HG03039 (cell line): ENCODE measurements at regions not wholly inside any gene's neighbourhood (a gene's known extent, or its start where the extent isn't known, plus 50 kb on each side); places are given as distances from the start of the nearest gene placed in this dataset.
"Not testable (repeated sequence)": the region's sequence is repeated elsewhere in the genome, so short reads cannot be mapped to it uniquely, and the experiment has no call there.

ENCODE experiments used
- ATAC-seq: cut with Tn5 transposase; IDR thresholded peaks from one replicate; pipeline ENCODE4 v1.9.1; 2021; ENCODE audit warnings: mild to moderate bottlenecking, moderate library complexity; ENCODE audit not compliant: unreplicated experiment

DNA sequence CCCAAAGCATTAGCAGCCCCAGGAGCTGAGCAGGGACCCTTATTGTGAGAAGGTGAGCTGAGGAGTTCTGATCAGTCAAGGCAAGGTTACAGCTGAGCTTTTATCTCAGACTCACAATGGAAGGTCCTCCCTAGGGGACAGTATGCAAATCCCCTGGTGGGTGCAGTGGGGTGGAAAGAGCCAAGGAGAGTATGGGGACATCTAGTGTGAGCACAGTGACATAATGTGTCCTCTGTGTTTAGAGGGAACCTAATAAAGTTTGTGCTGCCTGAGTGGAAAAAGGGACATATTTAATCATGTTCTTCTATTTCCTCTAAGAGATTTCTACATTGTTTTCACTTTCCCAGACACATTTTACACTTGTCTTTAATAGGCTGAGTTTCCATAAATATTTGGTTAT is 438.0 kb downstream of the RPIA start:
- ATAC-seq: not testable (repeated sequence)

DNA sequence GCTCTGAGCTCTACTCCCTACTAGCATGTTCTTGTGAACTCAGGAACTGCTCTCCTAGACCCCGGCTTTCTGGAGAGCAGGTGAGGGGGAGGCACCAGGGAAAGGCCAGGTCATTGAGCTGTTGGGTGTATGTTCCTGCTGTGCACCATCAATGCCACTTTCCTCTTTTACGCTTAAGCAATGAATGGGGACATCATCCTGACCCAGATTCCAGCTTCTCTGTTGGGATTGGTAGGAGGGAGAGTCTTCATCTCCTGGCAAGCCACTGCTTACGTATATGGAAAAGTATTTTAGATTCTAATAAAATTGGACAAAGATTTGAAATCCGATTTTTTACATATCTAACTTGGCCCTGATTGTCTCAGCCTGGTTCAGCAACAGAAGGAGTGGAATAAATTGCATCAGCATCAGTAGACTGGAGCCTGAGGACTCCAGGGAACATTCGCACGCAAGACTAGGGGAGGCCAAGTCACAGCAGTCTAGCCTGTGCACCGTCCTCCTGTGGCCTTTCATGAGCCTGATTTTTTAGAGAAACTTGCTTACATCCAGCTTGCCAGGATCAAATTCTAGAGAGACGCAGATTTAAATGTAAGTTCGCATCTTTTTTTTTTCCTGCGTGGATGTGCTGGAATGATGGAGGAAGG is 439.3 kb downstream of the RPIA start:
- not testable (repeated sequence) for ATAC-seq

DNA sequence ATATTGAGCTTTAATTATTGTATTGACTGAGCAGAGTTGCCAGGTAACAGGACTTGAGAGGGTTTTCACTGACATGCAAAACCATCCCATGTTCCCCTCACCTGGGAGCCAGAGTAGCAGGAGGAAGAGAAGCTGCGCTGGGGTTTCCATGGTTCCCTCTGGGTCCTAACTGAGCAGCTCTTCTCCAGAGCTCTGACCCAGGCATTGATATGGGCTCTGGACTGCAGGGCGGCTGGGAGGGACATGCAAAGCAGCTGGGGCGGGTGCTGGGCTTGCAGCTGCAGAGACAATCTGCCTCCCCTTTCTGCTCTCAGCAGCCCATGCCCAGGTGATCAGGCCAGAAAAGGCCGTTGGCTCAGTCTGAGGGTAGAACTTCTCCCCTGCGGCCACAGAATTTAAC is 451.5 kb downstream of the RPIA start:
- ATAC-seq: not testable (repeated sequence)

DNA sequence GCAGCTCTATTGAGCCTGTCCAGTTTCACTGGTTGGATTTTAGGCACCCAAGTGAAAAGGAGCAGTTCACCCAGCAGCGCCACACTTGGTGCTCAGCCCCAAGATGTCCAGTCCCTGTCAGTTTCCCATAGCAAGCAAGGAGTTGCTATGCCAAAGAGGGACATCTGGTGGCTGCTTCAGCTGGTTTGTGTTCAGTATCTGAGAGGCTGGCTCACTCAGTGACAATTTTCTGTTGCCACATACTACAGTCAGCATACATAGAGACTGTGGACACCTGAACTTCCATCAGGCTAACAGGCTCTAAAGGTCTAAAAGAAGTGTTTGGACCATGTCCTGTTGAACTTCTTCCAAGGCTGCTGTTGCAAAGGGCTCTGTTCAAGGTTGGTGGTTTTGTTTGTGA is 453.9 kb downstream of the RPIA start:
- ATAC-seq: not testable (repeated sequence)

DNA sequence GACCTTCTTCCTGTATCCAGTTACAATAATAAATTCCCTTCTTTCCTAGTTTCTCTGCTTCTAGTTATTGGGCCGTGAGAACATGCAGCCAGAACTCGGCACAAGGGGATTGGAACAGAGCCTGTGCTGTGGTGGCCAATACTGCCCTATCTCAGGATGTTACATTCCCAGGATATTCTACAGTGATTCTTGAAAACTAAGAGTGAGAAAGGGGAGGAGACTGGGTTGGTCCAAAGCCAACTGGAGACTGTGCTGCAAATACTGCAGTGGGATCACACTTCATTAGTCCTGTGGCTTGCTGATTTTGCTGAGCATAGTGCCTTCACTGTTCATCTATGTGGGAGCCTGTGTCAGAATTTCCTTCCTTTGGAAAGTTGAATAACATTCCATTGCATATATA is 456.8 kb downstream of the RPIA start:
- not testable (repeated sequence) for ATAC-seq

DNA sequence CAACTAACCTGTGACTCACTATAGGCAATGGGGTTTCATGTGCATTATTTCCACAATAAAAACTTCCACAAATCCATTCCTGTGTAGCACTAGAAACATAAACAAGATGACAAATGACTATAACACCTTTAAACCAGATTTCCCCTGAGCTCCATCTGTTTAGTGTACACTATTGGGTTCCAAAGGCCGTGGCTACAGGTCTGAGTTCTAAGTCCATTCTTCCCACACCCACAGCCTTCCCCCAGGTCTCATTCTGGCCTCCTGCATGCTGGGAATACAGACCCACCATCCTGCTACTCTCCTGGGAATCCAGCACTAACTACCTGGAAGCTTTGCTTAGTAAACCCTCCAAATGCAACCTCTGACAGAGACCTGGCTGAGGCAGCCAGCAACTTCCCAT is 460.2 kb downstream of the RPIA start:
- ATAC-seq: not testable (repeated sequence)

DNA sequence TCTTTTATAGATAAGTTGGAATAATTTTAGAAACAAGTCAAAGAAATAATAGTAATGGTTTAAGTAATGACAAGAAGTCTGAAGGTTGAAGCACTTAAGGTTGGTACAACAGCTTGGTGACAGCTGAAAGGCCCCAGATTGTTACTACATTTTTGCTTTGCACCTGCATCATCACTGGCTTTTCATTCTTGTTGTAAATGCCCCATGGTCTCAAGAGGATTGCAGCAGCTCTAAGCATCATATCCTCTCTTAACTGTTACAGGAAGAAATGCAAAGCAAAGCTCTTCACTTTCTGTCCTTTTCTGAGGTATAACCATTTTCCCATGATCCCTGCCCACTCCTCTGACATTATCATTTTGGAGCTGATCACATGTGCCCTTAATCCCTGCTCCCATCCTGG is 461.0 kb downstream of the RPIA start:
- ATAC-seq: not testable (repeated sequence)

DNA sequence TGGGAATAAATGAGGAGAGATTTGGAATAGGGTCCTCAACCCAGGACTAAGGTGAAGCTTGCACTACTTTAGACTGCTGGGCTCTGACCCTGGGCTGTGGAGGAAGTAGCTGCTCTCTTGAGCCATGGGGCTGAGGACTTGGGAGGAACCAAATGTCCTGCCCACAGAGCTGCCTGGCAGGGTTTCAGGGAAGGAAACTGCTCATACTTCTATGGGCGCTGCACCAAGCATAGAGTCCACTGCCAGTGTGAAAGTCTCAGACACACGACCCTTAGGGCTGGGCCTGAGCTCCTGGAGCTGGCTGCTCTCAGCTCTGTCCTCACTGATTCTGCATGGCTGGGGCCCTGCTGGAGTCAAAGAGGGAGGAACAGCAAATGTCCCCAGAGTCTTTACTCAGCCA is 461.7 kb downstream of the RPIA start:
- not testable (repeated sequence) for ATAC-seq

DNA sequence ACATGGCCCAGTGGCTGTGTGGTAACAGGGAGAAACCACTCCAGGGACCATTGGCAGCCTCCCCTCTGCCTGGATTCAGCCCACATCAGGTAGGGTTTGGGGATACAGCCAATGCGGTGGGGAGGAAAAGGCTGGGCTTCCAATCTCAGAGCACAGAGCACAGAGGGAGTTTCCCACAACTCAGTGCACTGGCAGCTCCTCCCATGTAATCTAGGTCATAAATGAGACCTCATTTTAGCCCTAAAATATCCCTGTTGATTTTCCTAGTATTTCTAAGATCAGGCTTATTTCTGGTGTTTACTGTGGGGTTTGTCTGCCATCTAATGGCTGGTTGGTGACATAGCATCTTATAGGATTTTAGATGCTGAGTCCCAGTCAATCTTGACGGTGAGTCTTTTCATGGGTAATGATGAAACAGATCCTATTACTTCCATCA is 462.8 kb downstream of the RPIA start:
- ATAC-seq: not testable (repeated sequence)

DNA sequence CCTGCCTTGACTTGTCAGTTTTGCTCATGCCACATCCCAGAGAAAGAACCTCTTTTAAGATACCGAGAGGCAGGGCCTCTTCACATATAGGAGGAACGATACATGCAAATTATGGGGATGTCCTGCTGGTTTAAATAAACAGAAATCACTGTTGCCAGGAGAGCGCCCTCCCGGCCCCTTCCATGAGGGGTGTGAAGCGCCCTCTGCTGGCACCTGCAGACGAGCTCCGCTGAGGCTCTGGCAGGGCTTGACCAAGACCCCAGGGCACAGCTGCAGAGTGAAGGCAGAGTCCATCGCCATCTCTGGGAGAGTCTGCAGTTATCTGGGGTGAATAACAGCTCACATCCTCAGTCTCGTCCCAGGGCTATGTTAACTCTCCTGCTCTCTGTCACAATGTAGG is 468.8 kb downstream of the RPIA start:
- ATAC-seq: not testable (repeated sequence)

DNA sequence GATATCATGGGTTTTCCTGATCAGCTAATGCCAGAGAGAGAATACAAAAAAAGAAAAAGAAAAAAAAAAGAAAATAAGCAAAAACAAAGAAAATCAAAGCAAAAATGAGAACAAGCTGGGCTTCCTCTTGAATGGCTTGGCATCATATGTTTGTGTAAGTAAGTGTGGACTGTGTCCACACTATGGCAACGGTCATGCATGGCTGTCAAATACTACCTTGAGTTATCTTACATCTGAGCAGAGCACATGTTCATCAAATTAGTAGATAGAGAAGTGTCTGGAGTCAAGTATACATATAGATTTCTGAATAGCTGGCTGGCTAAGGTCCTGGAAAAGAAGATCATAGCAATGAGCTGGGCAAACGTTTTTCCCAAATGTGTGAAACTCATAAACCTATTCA is 470.2 kb downstream of the RPIA start:
- not testable (repeated sequence) for ATAC-seq

DNA sequence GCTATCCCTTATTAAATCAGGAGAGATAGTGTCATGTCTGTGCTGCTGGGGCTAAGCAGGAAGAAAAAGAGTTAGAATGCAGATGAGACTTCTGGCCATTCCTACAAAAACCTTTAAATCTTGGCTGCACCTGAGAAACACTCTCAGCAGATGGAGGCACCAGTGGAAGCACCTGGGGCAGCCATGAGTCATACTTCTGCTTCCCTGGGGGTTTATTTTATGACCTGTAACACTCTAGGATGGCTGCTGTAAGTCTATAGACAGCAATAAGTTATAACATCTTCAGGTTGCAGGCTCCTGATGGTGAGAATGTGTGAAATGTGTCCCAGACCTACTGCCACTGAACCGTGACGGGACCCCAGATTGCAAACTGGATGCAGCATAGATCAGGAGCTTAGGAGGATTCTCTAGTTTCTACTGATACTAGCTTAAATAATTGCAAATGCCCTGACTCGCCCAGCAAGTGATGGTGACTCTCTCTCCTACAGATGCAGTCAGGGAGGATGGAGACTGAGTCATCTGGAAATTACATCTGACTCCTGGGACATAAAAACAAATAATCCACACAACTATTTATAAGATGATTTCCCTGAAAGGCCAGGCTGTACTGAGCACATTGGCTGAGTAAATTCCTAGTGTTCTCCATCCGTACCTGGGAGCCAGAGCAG is 479.2 kb downstream of the RPIA start:
- ATAC-seq: not testable (repeated sequence)

DNA sequence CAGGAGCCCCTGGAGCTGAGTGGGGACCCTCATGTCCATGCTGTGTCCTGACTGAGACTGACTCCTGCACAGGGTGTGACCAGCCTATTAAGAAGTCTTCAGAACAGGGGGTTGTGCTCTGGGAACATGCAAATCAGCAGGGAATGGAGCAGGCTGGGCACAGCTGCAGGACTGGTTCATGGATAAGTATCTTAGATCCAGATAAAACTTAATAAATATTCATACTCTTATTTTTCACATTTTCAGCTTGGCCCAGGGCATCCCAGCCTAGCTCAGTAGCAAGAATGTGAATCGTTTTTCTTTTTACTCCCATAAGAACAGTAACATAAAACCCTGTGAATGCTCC is 479.7 kb downstream of the RPIA start:
- ATAC-seq: not testable (repeated sequence)

DNA sequence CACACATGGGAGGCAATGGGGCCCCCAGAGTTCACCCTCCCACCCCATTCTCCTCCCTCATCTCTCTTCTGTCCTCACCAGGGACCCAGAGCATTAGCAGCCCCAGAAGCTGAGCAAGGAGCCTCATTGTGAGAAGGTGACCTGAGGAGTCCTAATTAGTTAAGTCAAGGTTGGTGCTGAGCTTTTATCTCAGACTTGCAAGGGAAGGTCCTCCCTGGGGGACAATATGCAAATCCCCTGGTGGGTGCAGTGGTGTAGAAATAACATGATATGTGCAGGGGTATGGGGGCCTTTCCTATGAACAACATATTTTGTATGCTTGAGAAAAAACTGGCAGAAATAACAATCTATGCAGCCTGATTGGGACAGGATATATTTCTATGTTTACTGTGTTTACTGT is 485.5 kb downstream of the RPIA start:
- not testable (repeated sequence) for ATAC-seq

DNA sequence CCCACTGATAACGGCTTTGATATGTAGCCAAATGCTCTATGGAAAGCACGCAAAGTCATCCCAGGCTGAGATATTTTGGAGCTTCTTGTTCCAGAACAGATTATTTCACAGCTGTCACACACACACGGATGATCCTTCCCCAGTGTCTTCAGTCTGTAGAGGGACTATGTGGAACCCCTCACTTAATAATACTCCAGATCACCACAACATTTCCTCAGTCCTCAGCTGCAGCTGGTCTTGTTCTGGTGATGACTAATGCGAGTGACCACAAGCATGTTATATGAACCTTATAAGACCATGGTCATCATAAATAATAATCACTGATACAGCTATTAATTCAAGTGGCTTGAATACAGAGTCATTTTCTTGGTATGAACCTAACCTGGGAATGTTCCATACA is 490.7 kb downstream of the RPIA start:
- ATAC-seq: not testable (repeated sequence)

DNA sequence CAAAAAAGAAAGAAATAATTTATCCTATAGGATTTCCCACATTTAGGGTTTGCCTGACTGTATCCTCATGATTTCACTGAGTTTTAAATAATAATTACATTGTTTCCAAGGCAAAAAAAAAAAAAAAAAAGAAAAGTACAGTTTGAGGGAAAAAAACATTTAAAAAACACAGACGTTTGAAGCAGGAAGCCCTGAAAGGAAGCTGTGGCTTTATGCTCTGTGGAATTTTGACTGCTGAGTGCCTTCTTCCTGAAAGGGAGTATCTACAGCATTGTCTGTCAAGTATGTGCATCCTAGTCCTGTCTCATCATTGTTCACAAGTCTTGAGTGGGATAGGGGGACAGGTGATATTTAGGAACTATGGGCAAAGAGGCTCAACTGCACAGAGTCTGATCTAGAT is 493.3 kb downstream of the RPIA start:
- ATAC-seq: not testable (repeated sequence)

DNA sequence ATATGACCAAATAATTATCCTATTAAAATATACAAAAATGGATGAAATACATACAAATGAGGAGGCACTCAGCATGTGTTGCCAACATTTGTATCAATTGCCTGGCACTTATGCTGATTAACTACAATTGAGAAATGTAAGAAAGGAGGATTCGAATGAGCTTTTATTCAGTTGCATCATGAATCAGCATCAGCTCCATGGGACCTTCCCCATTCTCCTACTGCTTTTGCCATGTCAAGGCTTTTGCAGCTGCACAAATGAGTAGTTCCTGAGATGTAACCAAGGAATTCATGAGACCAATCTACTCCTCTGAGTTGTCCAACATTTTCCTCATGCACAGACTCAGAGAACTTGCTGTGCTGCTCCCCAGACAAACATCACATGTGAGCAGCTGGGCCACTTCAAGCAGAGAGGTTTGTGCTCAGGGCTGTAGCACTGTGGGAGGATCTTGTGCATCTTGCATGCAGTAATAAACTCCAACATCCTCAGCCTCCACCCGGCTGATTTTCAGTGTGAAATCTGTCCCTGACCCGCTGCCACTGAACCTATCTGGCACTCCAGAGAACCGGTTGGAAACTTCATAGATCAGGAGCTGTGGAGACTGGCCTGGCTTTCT is 504.3 kb downstream of the RPIA start:
- not testable (repeated sequence) for ATAC-seq

DNA sequence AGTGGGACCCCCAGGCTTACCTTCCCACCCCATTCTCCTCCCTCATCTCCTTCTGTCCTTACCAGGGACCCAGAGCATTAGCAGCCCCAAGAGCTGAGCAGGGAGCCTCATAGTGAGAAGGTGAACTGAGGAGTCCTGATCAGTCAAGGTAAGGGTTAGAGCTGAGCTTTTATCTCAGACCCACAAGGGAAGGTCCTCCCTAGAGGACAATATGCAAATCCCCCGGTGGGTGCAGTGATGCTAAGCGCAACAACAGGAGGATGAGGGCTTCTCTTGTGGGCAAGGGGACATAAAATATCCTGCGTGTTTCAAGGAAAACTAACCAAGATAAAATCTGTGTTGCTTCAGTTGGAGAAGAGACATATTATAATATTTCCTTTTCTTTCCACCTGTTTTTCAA is 505.2 kb downstream of the RPIA start:
- ATAC-seq: not testable (repeated sequence)

DNA sequence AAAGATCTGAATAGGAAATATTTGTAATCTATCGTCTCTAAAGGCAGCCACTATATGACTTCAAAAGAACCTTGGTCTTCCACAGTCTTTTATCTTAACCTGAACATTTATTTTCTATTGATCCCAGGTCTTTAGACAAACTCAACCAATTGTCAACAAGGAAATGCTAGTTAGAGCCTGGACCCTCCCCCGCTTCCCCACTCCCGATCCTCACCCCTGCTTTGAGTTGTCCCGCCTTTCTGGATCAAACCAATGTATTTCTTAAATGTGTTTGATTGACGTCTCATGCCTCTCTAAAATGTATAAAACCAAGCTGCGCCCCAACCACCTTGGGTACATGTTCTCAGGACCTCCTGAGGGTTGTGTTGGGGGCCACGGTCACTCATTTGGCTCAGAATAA is 506.6 kb downstream of the RPIA start:
- ATAC-seq: not testable (repeated sequence)

DNA sequence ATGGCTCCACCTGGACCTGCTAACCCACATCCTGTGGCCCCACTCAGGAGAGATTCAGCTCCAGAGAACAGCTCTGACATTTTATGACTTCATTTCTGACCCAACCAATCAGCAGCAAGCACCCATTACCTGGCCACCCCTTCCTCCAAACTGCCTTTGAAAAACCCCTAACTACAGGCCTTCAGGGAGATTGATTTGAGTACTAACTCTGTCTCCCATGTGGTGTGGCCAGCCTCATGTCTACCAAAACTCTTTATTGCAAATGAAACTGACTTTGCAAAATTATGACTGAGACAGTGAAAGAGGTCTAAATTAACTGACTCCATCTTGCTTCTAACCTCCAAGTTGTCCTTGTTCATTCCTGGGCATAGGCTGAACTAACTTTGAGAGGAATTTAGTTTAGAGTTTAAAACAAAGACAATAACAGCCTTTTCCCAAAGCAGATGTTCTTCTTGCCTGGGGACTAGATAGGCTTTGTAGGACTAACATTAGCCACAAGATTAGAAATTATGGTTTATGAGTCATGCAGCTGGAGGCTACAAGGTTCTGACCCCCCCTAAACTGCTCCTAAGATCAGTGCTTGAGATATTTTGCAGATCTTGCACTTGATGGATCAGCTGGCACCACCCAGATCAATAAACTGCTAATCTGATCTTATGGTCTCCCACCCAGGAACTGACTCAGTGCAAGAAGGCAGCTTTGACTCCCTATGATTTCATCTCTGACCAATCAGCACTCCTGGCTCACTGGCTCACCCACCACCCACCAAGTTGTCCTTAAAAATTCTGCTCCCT is 508.2 kb downstream of the RPIA start:
- ATAC-seq: not testable (repeated sequence)

DNA sequence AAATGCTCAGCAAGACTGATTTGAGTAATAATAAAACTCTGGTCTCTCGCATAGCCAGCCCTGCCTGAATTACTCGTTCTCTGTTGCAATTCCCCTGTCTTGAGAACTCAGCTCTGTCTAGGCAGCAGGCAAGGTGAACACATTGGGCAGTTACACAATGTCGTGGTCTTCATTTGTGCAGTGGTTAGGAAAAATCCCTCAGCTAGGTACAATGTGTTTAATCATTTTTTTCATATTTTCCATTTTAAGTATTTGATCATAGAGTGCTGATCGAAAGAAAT is 508.7 kb downstream of the RPIA start:
- ATAC-seq: not testable (repeated sequence)

DNA sequence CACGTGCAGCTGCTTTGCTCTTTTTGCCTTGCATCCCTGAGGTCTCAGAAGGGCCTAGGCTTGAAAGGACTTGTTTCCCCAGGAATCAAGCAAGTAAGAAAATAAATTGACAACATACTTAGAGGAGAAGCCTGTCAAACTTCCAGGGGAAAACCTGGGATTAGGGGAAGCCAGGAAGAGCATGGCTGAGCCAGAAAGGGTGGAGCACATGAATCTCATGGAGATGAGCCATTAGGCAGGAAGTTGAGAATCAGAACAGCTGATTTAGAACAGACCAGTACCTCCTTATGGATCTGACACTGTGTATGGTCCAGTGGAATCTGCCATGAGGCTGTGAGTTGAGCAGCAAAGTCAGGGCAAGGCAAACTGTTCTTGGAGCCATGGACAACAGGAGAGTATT is 511.0 kb downstream of the RPIA start:
- ATAC-seq: not testable (repeated sequence)
